SIG-M5 treated with dmso at 0.1 percent for 504 hours (cell line): ENCODE measurements at regions not wholly inside any gene's neighbourhood (a gene's known extent, or its start where the extent isn't known, plus 50 kb on each side); places are given as distances from the start of the nearest gene placed in this dataset.

Source experiments
- DNase-seq: peaks from one replicate; lab custom pipeline; 2025; ENCODE audit not compliant: unreplicated experiment; lab: John Stamatoyannopoulos, UW

GRCh38 chr2:8094526-8094925, 587.3 kb upstream of the ID2 start:
- no peak for DNase-seq

GRCh38 chr2:8095978-8096377, 585.9 kb upstream of the ID2 start:
- DNase-seq: no peak

GRCh38 chr2:8096484-8096883, 585.4 kb upstream of the ID2 start:
- DNase-seq: no peak

- no peak for DNase-seq
These were observed 583.2 kb upstream of the ID2 start for GRCh38 chr2:8098476-8099266.

- DNase-seq: no peak
These were observed 582.6 kb upstream of the ID2 start for GRCh38 chr2:8099267-8099582.

GRCh38 chr2:8101614-8102277, 580.1 kb upstream of the ID2 start:
- no peak for DNase-seq

- DNase-seq: no peak
These were observed 579.4 kb upstream of the ID2 start for GRCh38 chr2:8102470-8102869.

- no peak for DNase-seq
These were observed 578.7 kb upstream of the ID2 start for GRCh38 chr2:8103085-8103708.

- no peak for DNase-seq
These were observed 574.7 kb upstream of the ID2 start for GRCh38 chr2:8107150-8107549.

- DNase-seq: no peak
These were observed 574.1 kb upstream of the ID2 start for GRCh38 chr2:8107621-8108378.

- DNase-seq: no peak
These were observed 571.1 kb upstream of the ID2 start for GRCh38 chr2:8110716-8111115.

GRCh38 chr2:8111193-8111592, 570.7 kb upstream of the ID2 start:
- no peak for DNase-seq

- no peak for DNase-seq
These were observed 566.4 kb upstream of the ID2 start for GRCh38 chr2:8115456-8115855.

- DNase-seq: no peak
These were observed 565.9 kb upstream of the ID2 start for GRCh38 chr2:8115966-8116365.

GRCh38 chr2:8116661-8117060, 565.2 kb upstream of the ID2 start:
- peak; percentile 62 for DNase-seq

- DNase-seq: no peak
These were observed 562.7 kb upstream of the ID2 start for GRCh38 chr2:8118940-8119781.

GRCh38 chr2:8119782-8120505, 561.9 kb upstream of the ID2 start:
- no peak for DNase-seq

GRCh38 chr2:8120506-8120860, 561.4 kb upstream of the ID2 start:
- no peak for DNase-seq

GRCh38 chr2:8121022-8121825, 560.6 kb upstream of the ID2 start:
- no peak for DNase-seq
